Loucy (cell line): ENCODE measurements at regions not wholly inside any gene's neighbourhood (a gene's known extent, or its start where the extent isn't known, plus 50 kb on each side); places are given as distances from the start of the nearest gene placed in this dataset.

ENCODE experiments used
- H2AFZ ChIP-seq: fragments of 200-600 bp; sonication (generic); 2 replicates; pipeline ENCODE4 v1.6.0; 2016; ENCODE audit warnings: antibody characterized with exemption, mild to moderate bottlenecking, low read length, moderate library complexity
- H3F3A ChIP-seq: fragments of 200-600 bp; 2 replicates; pipeline ENCODE4 v1.6.0; 2016; ENCODE audit warnings: antibody characterized with exemption, low read depth, mild to moderate bottlenecking
- H3K27me3 ChIP-seq: fragments of 200-600 bp; sonication (generic); 2 replicates; pipeline ENCODE4 v1.6.1; 2014; ENCODE audit warnings: low read length, mild to moderate bottlenecking; ENCODE audit not compliant: insufficient read depth, poor library complexity, severe bottlenecking
- H3K36me3 ChIP-seq: fragments of 200-600 bp; sonication (generic); 2 replicates; pipeline ENCODE4 v1.6.1; 2016; ENCODE audit warnings: low read length; ENCODE audit not compliant: insufficient read depth
- H3K4me1 ChIP-seq: fragments of 200-600 bp; sonication (generic); 2 replicates; pipeline ENCODE4 v1.5.1; 2014; ENCODE audit warnings: low read length, mild to moderate bottlenecking; ENCODE audit not compliant: insufficient read depth, poor library complexity, severe bottlenecking
- H3K4me2 ChIP-seq: fragments of 200-600 bp; sonication (generic); 2 replicates; pipeline ENCODE4 v1.6.0; 2014; ENCODE audit warnings: antibody characterized with exemption, low read length, low read depth, mild to moderate bottlenecking; ENCODE audit not compliant: poor library complexity, severe bottlenecking
- H3K4me3 ChIP-seq: fragments of 200-600 bp; sonication (generic); 2 replicates; pipeline ENCODE4 v1.5.1; 2014; ENCODE audit warnings: low read length, mild to moderate bottlenecking, mixed read lengths; ENCODE audit not compliant: poor library complexity, severe bottlenecking
- H3K79me2 ChIP-seq: fragments of 200-600 bp; sonication (generic); 2 replicates; pipeline ENCODE4 v1.6.1; 2014; ENCODE audit warnings: low read length; ENCODE audit not compliant: insufficient read depth
- H3K9ac ChIP-seq: fragments of 200-600 bp; sonication (generic); 2 replicates; pipeline ENCODE4 v1.6.0; 2014; ENCODE audit warnings: mild to moderate bottlenecking, low read depth, low read length, moderate library complexity; ENCODE audit not compliant: poor library complexity, severe bottlenecking
- H3K9me2 ChIP-seq: fragments of 200-600 bp; sonication (generic); replicated peaks from 2 replicates; pipeline ENCODE4 v1.6.1; 2016; ENCODE audit warnings: low read depth, low read length, mixed read lengths
- H3K9me3 ChIP-seq: fragments of 200-600 bp; sonication (generic); 2 replicates; pipeline ENCODE4 v1.6.1; 2014; ENCODE audit warnings: mild to moderate bottlenecking, antibody characterized with exemption, low read length, low read depth; ENCODE audit not compliant: insufficient read depth
- H4K20me1 ChIP-seq: fragments of 200-600 bp; sonication (generic); 2 replicates; pipeline ENCODE4 v1.6.0; 2014; ENCODE audit warnings: antibody characterized with exemption, low read length, mild to moderate bottlenecking; ENCODE audit not compliant: insufficient read depth, poor library complexity, severe bottlenecking
- CTCF ChIP-seq: fragments of 200-600 bp; sonication (generic); conservative IDR thresholded peaks from 2 replicates; pipeline ENCODE4 v1.5.1; 2014; ENCODE audit warnings: mild to moderate bottlenecking, antibody characterized with exemption, low read length
- EZH2phosphoT487 ChIP-seq: fragments of 200-600 bp; IDR thresholded peaks from 2 replicates; pipeline ENCODE4 v1.6.1; 2018; ENCODE audit warnings: antibody characterized with exemption, mild to moderate bottlenecking, moderate library complexity, borderline replicate concordance

- no peak overlapping the region for H3K4me3 ChIP-seq
- no peaks in the 10 kb centered on the region for H3F3A ChIP-seq
- no peaks in the 10 kb centered on the region for H3K9me3 ChIP-seq
- H3K36me3 ChIP-seq, result no peaks in the 10 kb centered on the region
- H3K9ac ChIP-seq, result no peak overlapping the region
- TF ChIP-seq CTCF, result no peak
- no peak for TF ChIP-seq EZH2phosphoT487
- no peaks in the 10 kb centered on the region for H3K4me1 ChIP-seq
- no peak overlapping the region for H3K4me2 ChIP-seq
- H2AFZ ChIP-seq, result no peak overlapping the region
- H3K9me2 ChIP-seq, result no peaks in the 10 kb centered on the region
- H4K20me1 ChIP-seq, result no peaks in the 10 kb centered on the region
- no peaks in the 10 kb centered on the region for H3K27me3 ChIP-seq
- no peaks in the 10 kb centered on the region for H3K79me2 ChIP-seq
These were observed 88.9 kb upstream of the COL1A2 start for GRCh38 chr7:94305836-94306235.

- no peak overlapping the region for H2AFZ ChIP-seq
- H3K79me2 ChIP-seq, result no peaks in the 10 kb centered on the region
- no peaks in the 10 kb centered on the region for H3K9me3 ChIP-seq
- TF ChIP-seq CTCF, result no peak
- TF ChIP-seq EZH2phosphoT487, result no peak
- H3K9me2 ChIP-seq, result no peaks in the 10 kb centered on the region
- H4K20me1 ChIP-seq, result no peaks in the 10 kb centered on the region
- H3K4me2 ChIP-seq, result no peak overlapping the region
- no peak overlapping the region for H3K9ac ChIP-seq
- H3F3A ChIP-seq, result no peaks in the 10 kb centered on the region
- no peaks in the 10 kb centered on the region for H3K4me1 ChIP-seq
- no peaks in the 10 kb centered on the region for H3K36me3 ChIP-seq
- no peak overlapping the region for H3K4me3 ChIP-seq
- H3K27me3 ChIP-seq, result no peaks in the 10 kb centered on the region
These were observed 87.2 kb upstream of the COL1A2 start for GRCh38 chr7:94307399-94308048.

- H3K79me2 ChIP-seq, result no peaks in the 10 kb centered on the region
- no peaks in the 10 kb centered on the region for H3K9me2 ChIP-seq
- H3F3A ChIP-seq, result no peaks in the 10 kb centered on the region
- H3K9me3 ChIP-seq, result no peaks in the 10 kb centered on the region
- H3K4me2 ChIP-seq, result no peak overlapping the region
- no peak overlapping the region for H3K9ac ChIP-seq
- H3K4me3 ChIP-seq, result no peak overlapping the region
- H3K27me3 ChIP-seq, result no peaks in the 10 kb centered on the region
- H3K36me3 ChIP-seq, result no peaks in the 10 kb centered on the region
- no peaks in the 10 kb centered on the region for H3K4me1 ChIP-seq
- TF ChIP-seq CTCF (no peak), EZH2phosphoT487 (no peak)
- no peak overlapping the region for H2AFZ ChIP-seq
- no peaks in the 10 kb centered on the region for H4K20me1 ChIP-seq
These were observed 83.2 kb upstream of the COL1A2 start for GRCh38 chr7:94311515-94311914.
